Islet precursor cell (in vitro differentiated cells): ENCODE measurements at regions not wholly inside any gene's neighbourhood (a gene's known extent, or its start where the extent isn't known, plus 50 kb on each side); places are given as distances from the start of the nearest gene placed in this dataset.
"Not testable (repeated sequence)": the region's sequence is repeated elsewhere in the genome, so short reads cannot be mapped to it uniquely, and the experiment has no call there.

Experiments used
- DNase-seq: peaks from one replicate; pipeline ENCODE4 v3.0.0-alpha.2; 2018

GRCh38 chr3:140752499-140752898 is 74.6 kb downstream of the TRIM42 start:
- DNase-seq, result no peak

GRCh38 chr3:140753865-140754754 is 76.2 kb downstream of the TRIM42 start:
- DNase-seq, result no peak

- no peak for DNase-seq
Measured at GRCh38 chr3:140754936-140755335, 77.1 kb downstream of the TRIM42 start.

GRCh38 chr3:140756240-140757016 is 78.6 kb downstream of the TRIM42 start:
- no peak for DNase-seq

GRCh38 chr3:140758791-140759444 is 81.1 kb downstream of the TRIM42 start:
- no peak for DNase-seq

- DNase-seq, result no peak
Measured at GRCh38 chr3:140760324-140761075, 82.6 kb downstream of the TRIM42 start.

- no peak for DNase-seq
Measured at GRCh38 chr3:140761076-140761639, 83.3 kb downstream of the TRIM42 start.

- DNase-seq, result no peak
Measured at GRCh38 chr3:140762746-140763145, 84.9 kb downstream of the TRIM42 start.

GRCh38 chr3:140763532-140763931 is 85.7 kb downstream of the TRIM42 start:
- DNase-seq, result no peak

GRCh38 chr3:140765246-140765645 is 87.4 kb downstream of the TRIM42 start:
- no peak for DNase-seq

- no peak for DNase-seq
Measured at GRCh38 chr3:140766465-140766864, 88.6 kb downstream of the TRIM42 start.

GRCh38 chr3:140767566-140767965 is 89.7 kb downstream of the TRIM42 start:
- no peak for DNase-seq

- no peak for DNase-seq
Measured at GRCh38 chr3:140768941-140769340, 91.1 kb downstream of the TRIM42 start.

GRCh38 chr3:140769951-140770350 is 92.1 kb downstream of the TRIM42 start:
- no peak for DNase-seq

GRCh38 chr3:140770977-140771667 is 93.3 kb downstream of the TRIM42 start:
- DNase-seq, result no peak

- no peak for DNase-seq
Measured at GRCh38 chr3:140777631-140778233, 99.9 kb downstream of the TRIM42 start.

- DNase-seq, result no peak
Measured at GRCh38 chr3:140791368-140791767, 113.5 kb downstream of the TRIM42 start.

GRCh38 chr3:140794507-140794906 is 116.6 kb downstream of the TRIM42 start:
- no peak for DNase-seq

- not testable (repeated sequence) for DNase-seq
Measured at GRCh38 chr3:140802898-140803297, 125.0 kb downstream of the TRIM42 start.

- no peak for DNase-seq
Measured at GRCh38 chr3:140809316-140809715, 131.5 kb downstream of the TRIM42 start.
